Mesenchymal stem cell (in vitro differentiated cells and primary cell): ENCODE measurements at regions not wholly inside any gene's neighbourhood (a gene's known extent, or its start where the extent isn't known, plus 50 kb on each side); places are given as distances from the start of the nearest gene placed in this dataset.
"Not testable (repeated sequence)": the region's sequence is repeated elsewhere in the genome, so short reads cannot be mapped to it uniquely, and the experiment has no call there.

Source experiments
- DNase-seq: peaks from one replicate; pipeline ENCODE4 v3.0.0-alpha.2; 2013
- H2AFZ ChIP-seq: one replicate; pipeline ENCODE4 v1.6.1; 2013; ENCODE audit warnings: low read depth, mild to moderate bottlenecking, control low read depth, inconsistent platforms, low read length, moderate library complexity
- H2AK5ac ChIP-seq: 2 replicates; pipeline ENCODE4 v1.6.1; 2013; ENCODE audit warnings: low read length, moderate library complexity, mild to moderate bottlenecking, inconsistent platforms; ENCODE audit not compliant: severe bottlenecking
- H2BK120ac ChIP-seq: one replicate; pipeline ENCODE4 v1.6.1; 2013; ENCODE audit warnings: low read depth, mild to moderate bottlenecking, inconsistent platforms, low read length, moderate library complexity
- H2BK12ac ChIP-seq, 2 experiments: one replicate each; pipeline ENCODE4 v1.6.1; 2013; ENCODE audit warnings: inconsistent platforms in 2 of 2, low read length in 2 of 2, mild to moderate bottlenecking in 2 of 2, moderate library complexity in 2 of 2, control low read depth in 1 of 2
- H2BK15ac ChIP-seq: one replicate; pipeline ENCODE4 v1.6.1; 2013; ENCODE audit warnings: mild to moderate bottlenecking, low read depth, inconsistent platforms; ENCODE audit not compliant: poor library complexity, severe bottlenecking
- H2BK5ac ChIP-seq: 2 replicates; pipeline ENCODE4 v1.6.1; 2013; ENCODE audit warnings: low read depth, mild to moderate bottlenecking, low read length, control low read depth, inconsistent platforms; ENCODE audit not compliant: poor library complexity, severe bottlenecking
- H3K14ac ChIP-seq, 2 experiments: one replicate each; pipeline ENCODE4 v1.6.1; 2013; ENCODE audit warnings: inconsistent platforms in 2 of 2, low read length in 2 of 2, control low read depth in 1 of 2, mild to moderate bottlenecking in 1 of 2, moderate library complexity in 1 of 2
- H3K18ac ChIP-seq, 2 experiments: one replicate each; pipeline ENCODE4 v1.6.1; 2013; ENCODE audit warnings: inconsistent platforms in 2 of 2, low read length in 2 of 2, control low read depth in 1 of 2, low read depth in 1 of 2, mild to moderate bottlenecking in 1 of 2
- H3K23ac ChIP-seq, 2 experiments: one replicate each; pipeline ENCODE4 v1.6.1; 2013; ENCODE audit warnings: inconsistent platforms in 2 of 2, low read length in 2 of 2, mild to moderate bottlenecking in 2 of 2, moderate library complexity in 2 of 2, control low read depth in 1 of 2
- H3K27ac ChIP-seq: 2 replicates; pipeline ENCODE4 v1.5.1; 2013; ENCODE audit warnings: mild to moderate bottlenecking, moderate library complexity, low read length, control low read depth, inconsistent platforms; ENCODE audit not compliant: poor library complexity, severe bottlenecking
- H3K27me3 ChIP-seq, 2 experiments: 2 replicates each; pipeline versions ENCODE4 v1.6.1 to v1.7.0; 2013; ENCODE audit warnings: low read length in 2 of 2, mild to moderate bottlenecking in 2 of 2, moderate library complexity in 2 of 2, control low read depth in 1 of 2, inconsistent platforms in 1 of 2; ENCODE audit not compliant: control insufficient read depth in 1 of 2, insufficient read depth in 1 of 2
- H3K36me3 ChIP-seq, 2 experiments: 2 replicates each; pipeline versions ENCODE4 v1.6.1 to v1.7.0; 2013; ENCODE audit warnings: low read length in 2 of 2, control low read depth in 1 of 2, inconsistent platforms in 1 of 2, low read depth in 1 of 2, mild to moderate bottlenecking in 1 of 2; ENCODE audit not compliant: insufficient read depth in 2 of 2, control insufficient read depth in 1 of 2
- H3K4ac ChIP-seq, 2 experiments: one replicate each; pipeline ENCODE4 v1.6.1; 2013; ENCODE audit warnings: inconsistent platforms in 2 of 2, low read length in 2 of 2, mild to moderate bottlenecking in 2 of 2, moderate library complexity in 2 of 2, control low read depth in 1 of 2, low read depth in 1 of 2
- H3K4me1 ChIP-seq: 2 replicates; pipeline ENCODE4 v1.6.1; 2013; ENCODE audit warnings: low read depth, low read length, control low read depth; ENCODE audit not compliant: control insufficient read depth, insufficient read depth
- H3K4me2 ChIP-seq: 2 replicates; pipeline ENCODE4 v1.6.1; 2013; ENCODE audit warnings: low read length, mild to moderate bottlenecking, inconsistent platforms; ENCODE audit not compliant: poor library complexity, severe bottlenecking
- H3K4me3 ChIP-seq, 2 experiments: 2 replicates each; pipeline versions ENCODE4 v1.5.1 to v1.7.0; 2013; ENCODE audit warnings: low read length in 2 of 2, mild to moderate bottlenecking in 2 of 2, control low read depth in 1 of 2, low read depth in 1 of 2; ENCODE audit not compliant: insufficient read depth in 1 of 2
- H3K79me1 ChIP-seq: replicated peaks from 2 replicates; pipeline ENCODE4 v1.6.1; 2013; ENCODE audit warnings: mild to moderate bottlenecking, control low read depth, low read length, inconsistent platforms; ENCODE audit not compliant: poor library complexity, severe bottlenecking
- H3K9ac ChIP-seq: 2 replicates; pipeline ENCODE4 v1.7.0; 2013; ENCODE audit warnings: mild to moderate bottlenecking, low read length, moderate library complexity
- H3K9me3 ChIP-seq: 2 replicates; pipeline ENCODE4 v1.7.0; 2013; ENCODE audit warnings: mild to moderate bottlenecking, low read length; ENCODE audit not compliant: control insufficient read depth
- H4K8ac ChIP-seq: one replicate; pipeline ENCODE4 v1.6.1; 2013; ENCODE audit warnings: inconsistent platforms, mild to moderate bottlenecking, low read length, moderate library complexity
- H4K91ac ChIP-seq: one replicate; pipeline ENCODE4 v1.6.1; 2013; ENCODE audit warnings: mild to moderate bottlenecking, low read length, inconsistent platforms
- WGBS: methylation state at CpG from one replicate; pipeline ENCODE4 v1.1.7; 2013; ENCODE audit warnings: mixed read lengths; 5-methylcytosine and 5-hydroxymethylcytosine counted together

GRCh38 chr14:41225433-41225832 is 381.2 kb upstream of the LRFN5 start:
- H3K9ac ChIP-seq = no peak overlapping the region
- H2BK15ac ChIP-seq = no peak overlapping the region
- no peak overlapping the region for H4K91ac ChIP-seq
- H2BK12ac ChIP-seq = no peak overlapping the region
- no peaks in the 10 kb centered on the region for H3K36me3 ChIP-seq
- no peaks in the 10 kb centered on the region for H3K79me1 ChIP-seq
- H3K18ac ChIP-seq = no peak overlapping the region
- H2AK5ac ChIP-seq = no peak overlapping the region
- 100% methylated on average over 1 of the region's 1 CpG for WGBS
- H2AFZ ChIP-seq = no peak overlapping the region
- no peak overlapping the region for H3K4me3 ChIP-seq
- no peak overlapping the region for H2BK120ac ChIP-seq
- no peaks in the 10 kb centered on the region for H3K27me3 ChIP-seq
- no peak overlapping the region for H4K8ac ChIP-seq
- no peaks in the 10 kb centered on the region for H3K9me3 ChIP-seq
- no peak overlapping the region for H3K4me2 ChIP-seq
- H2BK5ac ChIP-seq = no peak overlapping the region
- DNase-seq = no peak
- no peak overlapping the region for H3K23ac ChIP-seq
- no peak overlapping the region for H3K4ac ChIP-seq
- H3K4me1 ChIP-seq = no peaks in the 10 kb centered on the region
- no peak overlapping the region for H3K27ac ChIP-seq
- H3K14ac ChIP-seq = no peak overlapping the region

GRCh38 chr14:41222581-41222980 is 384.1 kb upstream of the LRFN5 start:
- H3K4me2 ChIP-seq = no peak overlapping the region
- H3K14ac ChIP-seq = no peak overlapping the region
- no peaks in the 10 kb centered on the region for H3K79me1 ChIP-seq
- no peak overlapping the region for H4K8ac ChIP-seq
- no peaks in the 10 kb centered on the region for H3K27me3 ChIP-seq
- no peaks in the 10 kb centered on the region for H3K4me1 ChIP-seq
- no peak overlapping the region for H3K23ac ChIP-seq
- no peak overlapping the region for H3K4ac ChIP-seq
- H2AFZ ChIP-seq = no peak overlapping the region
- H3K4me3 ChIP-seq = no peak overlapping the region
- WGBS = no CpG with 5 or more reads among the region's 1 CpG
- H2BK120ac ChIP-seq = no peak overlapping the region
- H4K91ac ChIP-seq = no peak overlapping the region
- H2AK5ac ChIP-seq = no peak overlapping the region
- H3K27ac ChIP-seq = no peak overlapping the region
- peaks cover 3% of the 10 kb centered on the region for H3K9me3 ChIP-seq
- no peak overlapping the region for H3K18ac ChIP-seq
- H2BK5ac ChIP-seq = no peak overlapping the region
- H3K9ac ChIP-seq = no peak overlapping the region
- H2BK12ac ChIP-seq = no peak overlapping the region
- no peak overlapping the region for H2BK15ac ChIP-seq
- H3K36me3 ChIP-seq = no peaks in the 10 kb centered on the region
- no peak for DNase-seq

DNA sequence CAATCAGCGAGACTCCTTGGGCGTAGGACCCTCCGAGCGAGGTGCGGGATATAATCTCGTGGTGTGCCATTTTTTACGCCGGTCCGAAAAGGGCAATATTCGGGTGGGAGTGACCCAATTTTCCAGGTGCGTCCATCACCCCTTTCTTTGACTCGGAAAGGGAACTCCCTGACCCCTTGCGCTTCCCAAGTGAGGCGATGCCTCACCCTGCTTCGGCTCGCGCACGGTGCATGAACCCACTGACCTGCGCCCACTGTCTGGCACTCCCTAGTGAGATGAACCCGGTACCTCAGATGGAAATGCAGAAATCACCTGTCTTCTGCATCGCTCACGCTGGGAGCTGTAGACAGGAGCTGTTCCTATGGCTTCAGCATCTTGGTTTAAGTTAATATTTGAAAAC is 391.7 kb upstream of the LRFN5 start:
- not testable (repeated sequence) for H2AFZ ChIP-seq, H3K4me1 ChIP-seq, H3K9ac ChIP-seq, H2BK15ac ChIP-seq, H3K27me3 ChIP-seq, H2BK120ac ChIP-seq, H3K18ac ChIP-seq, H2AK5ac ChIP-seq, H3K4me3 ChIP-seq, H2BK5ac ChIP-seq, H3K27ac ChIP-seq, H3K4me2 ChIP-seq, H3K14ac ChIP-seq, H4K8ac ChIP-seq, H3K36me3 ChIP-seq, H4K91ac ChIP-seq, H3K79me1 ChIP-seq, DNase-seq, H3K4ac ChIP-seq, H3K23ac ChIP-seq, H2BK12ac ChIP-seq
- WGBS = 95% methylated on average over 18 of the region's 22 CpGs
- H3K9me3 ChIP-seq = peaks cover 10% of the 10 kb centered on the region

DNA sequence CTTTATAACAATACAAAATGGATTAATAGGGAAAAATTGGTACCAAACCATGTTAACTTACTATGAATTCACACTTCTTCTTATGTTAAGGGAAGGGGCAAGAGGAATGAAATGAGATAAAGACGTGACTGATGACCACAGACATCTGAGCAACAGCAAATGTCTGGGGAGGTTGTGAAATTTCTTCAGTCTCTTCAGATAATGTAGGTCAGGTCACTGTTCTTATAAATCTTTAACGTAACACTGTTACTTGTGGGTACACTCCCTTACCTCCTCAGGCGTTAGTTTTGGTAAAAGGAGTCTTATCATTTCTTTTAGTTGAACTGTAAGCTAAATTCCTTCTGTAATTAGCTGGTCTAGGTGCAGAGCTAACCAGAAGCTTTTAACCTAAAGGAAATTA is 405.0 kb upstream of the LRFN5 start:
- Histone ChIP-seq H3K4me1 (no peaks in the 10 kb centered on the region), H2BK15ac (no peak overlapping the region), H3K18ac (no peak overlapping the region), H4K8ac (no peak overlapping the region), H3K4me2 (no peak overlapping the region), H3K27me3 (no peaks in the 10 kb centered on the region), H3K9ac (no peak overlapping the region), H3K4me3 (no peak overlapping the region), H2BK12ac (no peak overlapping the region), H2BK5ac (no peak overlapping the region), H3K4ac (no peak overlapping the region), H3K27ac (no peak overlapping the region), H2AK5ac (no peak overlapping the region), H3K9me3 (no peaks in the 10 kb centered on the region), H3K23ac (no peak overlapping the region), H3K79me1 (no peaks in the 10 kb centered on the region), H4K91ac (no peak overlapping the region), H3K36me3 (no peaks in the 10 kb centered on the region), H2AFZ (no peak overlapping the region), H3K14ac (no peak overlapping the region), H2BK120ac (no peak overlapping the region)
- DNase-seq = peak; percentile 3
- WGBS = 71% methylated on average over 1 of the region's 3 CpGs
